GM12891 (cell line): ENCODE measurements at regions not wholly inside any gene's neighbourhood (a gene's known extent, or its start where the extent isn't known, plus 50 kb on each side); places are given as distances from the start of the nearest gene placed in this dataset.

Experiments
- DNase-seq: peaks from one replicate; pipeline ENCODE4 v3.0.0; 2011; ENCODE audit warnings: low spot score; ENCODE audit not compliant: insufficient read length
- FAIRE-seq: peaks from 2 replicates; lab custom pipeline; 2011; peaks lifted over from hg19 to GRCh38; lab: Jason Lieb, UNC
- PAX5 ChIP-seq: IDR thresholded peaks from 2 replicates; pipeline ENCODE4 v1.6.1; 2011; ENCODE audit warnings: low read length, moderate library complexity, mild to moderate bottlenecking; ENCODE audit not compliant: insufficient read depth, severe bottlenecking
- POLR2A ChIP-seq: IDR thresholded peaks from 2 replicates; pipeline ENCODE4 v1.6.1; 2011; ENCODE audit warnings: low read depth, low read length, control low read depth
- POLR2AphosphoS5 ChIP-seq: IDR thresholded peaks from 2 replicates; pipeline ENCODE4 v1.6.1; 2011; ENCODE audit warnings: low read depth, low read length, control low read depth
- POU2F2 ChIP-seq: IDR thresholded peaks from 2 replicates; pipeline ENCODE4 v1.6.1; 2011; ENCODE audit warnings: low read depth, mild to moderate bottlenecking, control low read depth, low read length, moderate library complexity
- SPI1 ChIP-seq: IDR thresholded peaks from 2 replicates; pipeline ENCODE4 v1.6.1; 2011; ENCODE audit warnings: low read depth, low read length, control low read depth
- TAF1 ChIP-seq: IDR thresholded peaks from 2 replicates; pipeline ENCODE4 v1.6.1; 2011; ENCODE audit warnings: low read depth, low read length, control low read depth

GRCh38 chr16:35906440-35906839 is 2447.0 kb downstream of the TP53TG3F start:
- FAIRE-seq (no peak), DNase-seq (no peak)
- TF ChIP-seq SPI1: no peak
- TF ChIP-seq POU2F2: no peak
- TF ChIP-seq POLR2A: no peak
- no peak for TF ChIP-seq POLR2AphosphoS5
- TF ChIP-seq PAX5: no peak

GRCh38 chr16:35908152-35908551 is 2448.7 kb downstream of the TP53TG3F start:
- no peak for FAIRE-seq
- no peak for TF ChIP-seq SPI1
- no peak for TF ChIP-seq TAF1
- TF ChIP-seq POLR2AphosphoS5: no peak
- TF ChIP-seq POLR2A: no peak
- no peak for TF ChIP-seq PAX5

GRCh38 chr16:35908942-35909341 is 2449.5 kb downstream of the TP53TG3F start:
- FAIRE-seq: no peak
- DNase-seq: no peak
- TF ChIP-seq PAX5 (no peak), SPI1 (no peak), POLR2AphosphoS5 (no peak)

More at GRCh38 chr16:35908152-35908551, 2448.7 kb downstream of the TP53TG3F start:
- DNase-seq: no peak

- TF ChIP-seq POU2F2 (no peak), PAX5 (no peak), POLR2AphosphoS5 (no peak), TAF1 (no peak), POLR2A (no peak), SPI1 (no peak)
- DNase-seq (no peak), FAIRE-seq (no peak)
Observed at GRCh38 chr16:35909351-35909954, 2450.0 kb downstream of the TP53TG3F start.

DNA sequence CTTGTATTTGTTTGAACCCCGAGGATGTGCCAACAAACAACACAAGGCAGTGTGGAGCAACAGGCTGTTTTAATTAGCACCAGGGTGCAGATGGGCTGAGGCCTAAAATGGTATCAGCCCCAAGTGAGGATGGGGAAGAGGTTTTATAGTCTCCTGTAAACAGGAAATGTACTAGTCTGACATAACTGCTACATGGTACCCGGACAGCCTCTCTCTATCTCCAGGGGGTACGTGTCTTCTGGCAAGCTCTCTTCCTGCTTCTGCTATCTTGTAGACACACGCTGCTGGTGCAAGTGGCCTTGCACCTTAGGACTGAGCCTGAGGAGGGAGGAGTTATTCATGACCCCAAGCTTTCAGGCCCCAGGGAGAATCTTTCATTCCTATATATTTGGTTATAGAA is 2451.0 kb downstream of the TP53TG3F start:
- FAIRE-seq (no peak), DNase-seq (no peak)
- TF ChIP-seq PAX5: no peak
- no peak for TF ChIP-seq POU2F2
- TF ChIP-seq POLR2A: no peak
- TF ChIP-seq TAF1: no peak
- no peak for TF ChIP-seq POLR2AphosphoS5
- TF ChIP-seq SPI1: no peak

- FAIRE-seq (no peak), DNase-seq (no peak)
- no peak for TF ChIP-seq POLR2AphosphoS5
- TF ChIP-seq POU2F2: no peak
- no peak for TF ChIP-seq POLR2A
- no peak for TF ChIP-seq TAF1
- TF ChIP-seq SPI1: no peak
- no peak for TF ChIP-seq PAX5
Observed at GRCh38 chr16:35911899-35912298, 2452.5 kb downstream of the TP53TG3F start.

DNA sequence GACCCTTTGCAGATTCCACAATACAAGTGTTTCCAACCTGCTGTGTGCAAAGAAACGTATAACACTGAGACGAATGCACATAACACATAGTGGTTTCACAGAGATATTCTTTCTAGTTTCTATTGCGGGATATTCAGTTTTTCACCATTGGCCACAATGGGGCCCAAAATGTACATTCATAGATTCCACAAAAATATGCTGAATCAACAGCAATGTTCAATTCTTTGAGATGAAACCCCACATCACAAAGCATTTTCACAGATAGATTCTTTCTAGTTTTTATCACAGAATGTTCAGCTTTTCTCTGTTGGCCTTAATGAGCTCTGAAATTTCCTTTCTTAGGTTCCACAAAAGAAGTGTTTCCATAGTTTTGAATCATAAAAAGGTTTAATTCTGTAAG is 2472.3 kb downstream of the TP53TG3F start:
- TF ChIP-seq POLR2AphosphoS5: no peak
- TF ChIP-seq SPI1: no peak
- TF ChIP-seq POLR2A: no peak
- no peak for TF ChIP-seq TAF1
- TF ChIP-seq POU2F2: no peak
- no peak for TF ChIP-seq PAX5
- FAIRE-seq: no peak
- no peak for DNase-seq
